Naive thymus-derived CD4-positive, alpha-beta T cell (primary cell): ENCODE measurements at regions not wholly inside any gene's neighbourhood (a gene's known extent, or its start where the extent isn't known, plus 50 kb on each side); places are given as distances from the start of the nearest gene placed in this dataset.
A peak's percentile ranks its signal among the peaks of the same experiment; 100 is the strongest.
"Not testable (repeated sequence)": the region's sequence is repeated elsewhere in the genome, so short reads cannot be mapped to it uniquely, and the experiment has no call there.

Experiments
- ATAC-seq: fragments of 150-1000 bp; cut with Tn5 transposase; 2 replicates; pipeline ENCODE4 v1.10.0; 2021; ENCODE audit warnings: mild to moderate bottlenecking, moderate library complexity
- CTCF ChIA-PET: fragments of 350-600 bp; sonication (Branson Sonifier 250); formaldehyde crosslinking; loops from one replicate; lab custom pipeline; 2021; ENCODE audit warnings: antibody characterized with exemption; lab: Charles Lee
- POLR2A ChIA-PET: fragments of 350-600 bp; sonication (Branson Sonifier 250); formaldehyde crosslinking; loops from one replicate; lab custom pipeline; 2021; ENCODE audit warnings: antibody characterized with exemption, inconsistent platforms; lab: Charles Lee
- DNase-seq, 9 donors: peaks; one replicate each; pipeline versions ENCODE4 v3.0.0 to v3.0.0-alpha.2; 2020 to 2022; ENCODE audit warnings: mixed read lengths in 1 of 9
- H3K27ac ChIP-seq: one replicate; pipeline ENCODE4 v1.7.0; 2013; ENCODE audit warnings: mild to moderate bottlenecking, low read depth, low read length, moderate library complexity
- H3K27me3 ChIP-seq, 2 donors: one replicate each; pipeline ENCODE4 v1.7.0; 2013; ENCODE audit warnings: low read length in 2 of 2, mild to moderate bottlenecking in 2 of 2, moderate library complexity in 2 of 2; ENCODE audit not compliant: control insufficient read depth in 2 of 2, insufficient read depth in 2 of 2
- H3K36me3 ChIP-seq, 3 experiments: 1 replicate in 2 of 3; 2 replicates in 1 of 3; pipeline ENCODE4 v1.7.0; 2013; ENCODE audit warnings: low read length in 3 of 3, mild to moderate bottlenecking in 3 of 3, moderate library complexity in 1 of 3; ENCODE audit not compliant: insufficient read depth in 3 of 3, control insufficient read depth in 2 of 3
- H3K4me1 ChIP-seq, 2 donors: one replicate each; pipeline ENCODE4 v1.7.0; 2013; ENCODE audit warnings: low read length in 2 of 2, mild to moderate bottlenecking in 2 of 2, moderate library complexity in 1 of 2; ENCODE audit not compliant: control insufficient read depth in 2 of 2, insufficient read depth in 2 of 2
- H3K4me3 ChIP-seq: 2 replicates; pipeline ENCODE4 v1.7.0; 2013; ENCODE audit warnings: mild to moderate bottlenecking, low read length
- H3K9me3 ChIP-seq, 3 experiments: 1 replicate in 2 of 3; 2 replicates in 1 of 3; pipeline ENCODE4 v1.7.0; 2013; ENCODE audit warnings: low read length in 3 of 3; ENCODE audit not compliant: control insufficient read depth in 2 of 3
- H3K27ac Mint-ChIP-seq, 9 donors: one replicate each; pipeline ENCODE4 v1.8.0; 2020 to 2022; ENCODE audit warnings: mixed read lengths in 9 of 9, mild to moderate bottlenecking in 8 of 9, moderate library complexity in 5 of 9, inconsistent platforms in 2 of 9
- H3K27me3 Mint-ChIP-seq, 5 donors: one replicate each; pipeline ENCODE4 v1.8.0; 2021 to 2022; ENCODE audit warnings: mixed read lengths in 5 of 5, mild to moderate bottlenecking in 1 of 5
- H3K36me3 Mint-ChIP-seq, 5 donors: one replicate each; pipeline ENCODE4 v1.8.0; 2020 to 2022; ENCODE audit warnings: mixed read lengths in 5 of 5, mild to moderate bottlenecking in 3 of 5, inconsistent platforms in 1 of 5
- H3K4me1 Mint-ChIP-seq, 7 donors: one replicate each; pipeline ENCODE4 v1.8.0; 2020 to 2022; ENCODE audit warnings: mixed read lengths in 7 of 7, mild to moderate bottlenecking in 3 of 7, inconsistent platforms in 1 of 7
- H3K4me3 Mint-ChIP-seq, 10 donors: one replicate each; pipeline ENCODE4 v1.8.0; 2020 to 2022; ENCODE audit warnings: mild to moderate bottlenecking in 10 of 10, mixed read lengths in 10 of 10, moderate library complexity in 6 of 10, inconsistent platforms in 2 of 10
- H3K9me3 Mint-ChIP-seq, 11 donors: one replicate each; pipeline ENCODE4 v1.8.0; 2020 to 2022; ENCODE audit warnings: mixed read lengths in 11 of 11, mild to moderate bottlenecking in 4 of 11, inconsistent platforms in 1 of 11, moderate library complexity in 1 of 11
- intact Hi-C, 2 donors: fragments of 100-400 bp; cut with micrococcal nuclease; formaldehyde crosslinking; loops; one replicate each; pipeline ENCODE4 v1.15.1; 2023

GRCh38 chr4:82279550-82279949, 94.2 kb downstream of the HNRNPD start:
- H3K4me3 Mint-ChIP-seq, CTCF ChIA-PET, ATAC-seq, H3K4me1 ChIP-seq, H3K9me3 ChIP-seq, H3K9me3 Mint-ChIP-seq, POLR2A ChIA-PET, H3K27me3 ChIP-seq, H3K27ac ChIP-seq, H3K27ac Mint-ChIP-seq, DNase-seq, H3K4me3 ChIP-seq, intact Hi-C loops, H3K36me3 Mint-ChIP-seq, H3K36me3 ChIP-seq: not testable (repeated sequence)
- Mint-ChIP-seq H3K27me3 (peaks cover 0 to 49% (median 0%) of the 10 kb centered on the region in 5 donors), H3K4me1 (peaks cover 5 to 15% (median 7%) of the 10 kb centered on the region in 7 donors)

GRCh38 chr4:82276332-82276640, 97.5 kb downstream of the HNRNPD start:
- no peaks in the 10 kb centered on the region for H3K4me1 ChIP-seq
- no peak overlapping the region for H3K27ac ChIP-seq
- POLR2A ChIA-PET: no interaction called here
- CTCF ChIA-PET: interaction anchor here (1.1 kb wide), 1 partner anchor 84 kb away, joined by 3 read pairs; no protein-coding TSS in a partner anchor
- Mint-ChIP-seq H3K27me3 (peaks cover 0 to 37% (median 0%) of the 10 kb centered on the region in 5 donors), H3K4me1 (peaks cover 3 to 35% (median 23%) of the 10 kb centered on the region in 7 donors), H3K27ac (no peak overlapping the region), H3K4me3 (no peak overlapping the region), H3K36me3 (peaks cover 0 to 7% (median 0%) of the 10 kb centered on the region in 5 donors), H3K9me3 (peaks cover 0 to 5% (median 0%) of the 10 kb centered on the region in 11 donors)
- no peak for DNase-seq
- H3K9me3 ChIP-seq: no peaks in the 10 kb centered on the region
- no peaks in the 10 kb centered on the region for H3K36me3 ChIP-seq
- no peak overlapping the region for H3K4me3 ChIP-seq
- H3K27me3 ChIP-seq: no peaks in the 10 kb centered on the region
- ATAC-seq: no peak
- intact Hi-C loops: no loop called here

GRCh38 chr4:82275431-82276331, 98.1 kb downstream of the HNRNPD start:
- ChIA-PET POLR2A (no interaction called here), CTCF (interaction anchor here (1.1 kb wide), 1 partner anchor 85 kb away, joined by 3 read pairs; no protein-coding TSS in a partner anchor)
- DNase-seq (peak in 1 of 9 donors; percentile 21), ATAC-seq (no peak)
- intact Hi-C loops: no loop called here
- H3K9me3 ChIP-seq: no peaks in the 10 kb centered on the region
- Mint-ChIP-seq H3K36me3 (peaks cover 0 to 7% (median 0%) of the 10 kb centered on the region in 5 donors), H3K4me1 (peaks cover 3 to 38% (median 24%) of the 10 kb centered on the region in 7 donors), H3K27me3 (peaks cover 0 to 37% (median 0%) of the 10 kb centered on the region in 5 donors), H3K4me3 (no peak overlapping the region), H3K27ac (peak overlapping the region in 2 of 9 donors; percentile 14 to 26), H3K9me3 (peaks cover 0 to 5% (median 0%) of the 10 kb centered on the region in 11 donors)
- H3K27me3 ChIP-seq: no peaks in the 10 kb centered on the region
- no peak overlapping the region for H3K27ac ChIP-seq
- no peaks in the 10 kb centered on the region for H3K4me1 ChIP-seq
- no peaks in the 10 kb centered on the region for H3K36me3 ChIP-seq
- no peak overlapping the region for H3K4me3 ChIP-seq

DNA sequence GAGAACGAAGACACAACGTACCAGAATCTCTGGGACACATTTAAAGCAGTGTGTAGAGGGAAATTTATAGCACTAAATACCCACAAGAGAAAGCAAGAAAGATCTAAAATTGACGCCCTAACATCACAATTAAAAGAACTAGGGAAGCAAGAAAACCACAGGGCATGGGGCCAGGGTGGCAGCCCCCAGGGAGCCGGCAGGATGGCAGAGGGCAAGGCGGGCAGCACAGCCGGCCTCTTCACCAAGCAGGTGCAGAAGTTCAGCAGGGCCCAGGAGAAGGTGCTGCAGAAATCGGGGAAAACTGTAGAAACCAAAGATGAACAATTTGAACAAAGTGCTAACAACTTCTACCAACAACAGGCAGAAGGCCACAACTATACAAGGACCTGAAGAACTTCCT, 99.1 kb downstream of the HNRNPD start:
- H3K4me3 ChIP-seq, H3K27me3 ChIP-seq, CTCF ChIA-PET, H3K36me3 Mint-ChIP-seq, H3K36me3 ChIP-seq, H3K27ac ChIP-seq, H3K9me3 Mint-ChIP-seq, H3K4me3 Mint-ChIP-seq, intact Hi-C loops, H3K9me3 ChIP-seq, POLR2A ChIA-PET, H3K4me1 ChIP-seq, DNase-seq, ATAC-seq: not testable (repeated sequence)
- peaks cover 3 to 38% (median 24%) of the 10 kb centered on the region in 7 donors for H3K4me1 Mint-ChIP-seq
- peaks cover 0 to 37% (median 0%) of the 10 kb centered on the region in 5 donors for H3K27me3 Mint-ChIP-seq
- peak overlapping the region in 1 of 9 donors; percentile 22 for H3K27ac Mint-ChIP-seq

GRCh38 chr4:82272523-82272922, 101.3 kb downstream of the HNRNPD start:
- H3K9me3 ChIP-seq, DNase-seq, H3K27ac ChIP-seq, H3K9me3 Mint-ChIP-seq, ATAC-seq, intact Hi-C loops, H3K4me1 ChIP-seq, H3K36me3 ChIP-seq, H3K27me3 ChIP-seq, H3K4me3 ChIP-seq, H3K36me3 Mint-ChIP-seq, POLR2A ChIA-PET: not testable (repeated sequence)
- Mint-ChIP-seq H3K27ac (peak overlapping the region in 4 of 9 donors; percentile 4 to 42 (median 6)), H3K27me3 (peaks cover 0 to 24% (median 0%) of the 10 kb centered on the region in 5 donors), H3K4me1 (peaks cover 13 to 51% (median 32%) of the 10 kb centered on the region in 7 donors), H3K4me3 (peak overlapping the region in 2 of 10 donors; percentile 4 to 5)
- CTCF ChIA-PET: interaction anchor here (1.1 kb wide), 1 partner anchor 429 kb away, joined by 3 read pairs; no protein-coding TSS in a partner anchor

- H3K9me3 Mint-ChIP-seq, intact Hi-C loops, H3K36me3 ChIP-seq, ATAC-seq, H3K9me3 ChIP-seq, H3K36me3 Mint-ChIP-seq, H3K27me3 ChIP-seq, H3K27ac ChIP-seq, H3K4me1 ChIP-seq, H3K4me3 ChIP-seq, POLR2A ChIA-PET: not testable (repeated sequence)
- H3K4me3 Mint-ChIP-seq: peak overlapping the region in 4 of 10 donors; percentile 9 to 41 (median 15)
- peaks cover 13 to 56% (median 32%) of the 10 kb centered on the region in 7 donors for H3K4me1 Mint-ChIP-seq
- DNase-seq: peak in 4 of 9 donors; percentile 16 to 34 (median 28)
- CTCF ChIA-PET: interaction anchor here (0.6 kb wide), 1 partner anchor 612 kb away, joined by 3 read pairs; no protein-coding TSS in a partner anchor
- peak overlapping the region in 4 of 9 donors; percentile 4 to 39 (median 8) for H3K27ac Mint-ChIP-seq
- H3K27me3 Mint-ChIP-seq: peaks cover 0 to 19% (median 0%) of the 10 kb centered on the region in 5 donors
These were observed 101.8 kb downstream of the HNRNPD start for GRCh38 chr4:82271915-82272480.
